ENCODE measurements at regions not wholly inside any gene's neighbourhood (a gene's known extent, or its start where the extent isn't known, plus 50 kb on each side); places are given as distances from the start of the nearest gene placed in this dataset.
A peak's percentile ranks its signal among the peaks of the same experiment; 100 is the strongest.

- H3K27me3 Mint-ChIP-seq (ENCODE audit: low read depth in 3 of 3): peaks cover 0 to 1% (median 0%) of the 10 kb centered on the region in 3 donors
- H3K4me1 Mint-ChIP-seq: no peaks in the 10 kb centered on the region
- H3K9me3 Mint-ChIP-seq: peaks cover 10 to 32% (median 14%) of the 10 kb centered on the region in 7 donors
- no peak overlapping the region for H3K4me3 Mint-ChIP-seq
- Histone ChIP-seq H3K4me1 (ENCODE audit: control insufficient read depth in 1 of 2, insufficient read depth in 2 of 2, low read length in 2 of 2) (no peaks in the 10 kb centered on the region), H3K79me2 (ENCODE audit: insufficient read depth, low read length) (no peaks in the 10 kb centered on the region), H4K20me1 (ENCODE audit: insufficient read depth, low read length) (no peaks in the 10 kb centered on the region), H3K9me3 (replicated peaks in 1 of 2; ENCODE audit: control insufficient read depth in 1 of 2, insufficient read depth in 1 of 2, low read length in 2 of 2) (peaks cover 8 to 22% of the 10 kb centered on the region in 2 donors), H3K4me3 (replicated peaks in 1 of 3; ENCODE audit: low read depth in 2 of 3, low read length in 3 of 3) (no peak overlapping the region), H3K27me3 (ENCODE audit: control insufficient read depth in 2 of 2, insufficient read depth in 2 of 2, low read length in 2 of 2) (no peaks in the 10 kb centered on the region), H3K27ac (ENCODE audit: low read depth in 1 of 2, low read length in 2 of 2) (no peak overlapping the region), H3K4me2 (replicated peaks; ENCODE audit: extremely low read depth, low read length, poor library complexity, severe bottlenecking) (no peak overlapping the region), H3K9ac (ENCODE audit: insufficient read depth, low read length, poor library complexity, severe bottlenecking) (no peak overlapping the region), H3K36me3 (replicated peaks in 1 of 2; ENCODE audit: control insufficient read depth in 1 of 2, insufficient read depth in 2 of 2, low read length in 2 of 2) (no peaks in the 10 kb centered on the region), H2AFZ (ENCODE audit: insufficient read depth, low read depth, low read length, poor library complexity, severe bottlenecking) (no peak overlapping the region)
- intact Hi-C loops (cut with micrococcal nuclease): no loop called here
- peak; percentile 67 for TF ChIP-seq CTCF (IDR thresholded peaks at IDR 0.05)
- no peak overlapping the region for H3K27ac Mint-ChIP-seq
- peak in 2 of 3 donors; percentile 11 to 32 for DNase-seq
- H3K36me3 Mint-ChIP-seq: no peaks in the 10 kb centered on the region
- 80% methylated on average over 1 of the region's 6 CpGs for WGBS (ENCODE audit: insufficient coverage)
Observed at GRCh38 chr12:18158774-18159557, 69.0 kb upstream of the RERGL start.

- H3K4me2 ChIP-seq (replicated peaks; ENCODE audit: extremely low read depth, low read length, poor library complexity, severe bottlenecking): no peak overlapping the region
- no peak overlapping the region for H3K4me3 ChIP-seq (replicated peaks in 1 of 3; ENCODE audit: low read depth in 2 of 3, low read length in 3 of 3)
- no peaks in the 10 kb centered on the region for H3K27me3 ChIP-seq (ENCODE audit: control insufficient read depth in 2 of 2, insufficient read depth in 2 of 2, low read length in 2 of 2)
- no peak overlapping the region for H3K27ac ChIP-seq (ENCODE audit: low read depth in 1 of 2, low read length in 2 of 2)
- no peaks in the 10 kb centered on the region for H3K79me2 ChIP-seq (ENCODE audit: insufficient read depth, low read length)
- H3K36me3 ChIP-seq (replicated peaks in 1 of 2; ENCODE audit: control insufficient read depth in 1 of 2, insufficient read depth in 2 of 2, low read length in 2 of 2): no peaks in the 10 kb centered on the region
- H3K27me3 Mint-ChIP-seq (ENCODE audit: low read depth in 3 of 3): no peaks in the 10 kb centered on the region
- H2AFZ ChIP-seq (ENCODE audit: insufficient read depth, low read depth, low read length, poor library complexity, severe bottlenecking): no peak overlapping the region
- H3K27ac Mint-ChIP-seq: no peak overlapping the region
- H3K4me3 Mint-ChIP-seq: no peak overlapping the region
- no peaks in the 10 kb centered on the region for H3K4me1 Mint-ChIP-seq
- H3K36me3 Mint-ChIP-seq: no peaks in the 10 kb centered on the region
- no peak overlapping the region for H3K9ac ChIP-seq (ENCODE audit: insufficient read depth, low read length, poor library complexity, severe bottlenecking)
- H3K9me3 Mint-ChIP-seq: peaks cover 10 to 24% (median 12%) of the 10 kb centered on the region in 7 donors
- peaks cover 8 to 22% of the 10 kb centered on the region in 2 donors for H3K9me3 ChIP-seq (replicated peaks in 1 of 2; ENCODE audit: control insufficient read depth in 1 of 2, insufficient read depth in 1 of 2, low read length in 2 of 2)
- intact Hi-C loops (cut with micrococcal nuclease): no loop called here
- 60% methylated on average over 1 of the region's 2 CpGs for WGBS (ENCODE audit: insufficient coverage)
- no peaks in the 10 kb centered on the region for H4K20me1 ChIP-seq (ENCODE audit: insufficient read depth, low read length)
- TF ChIP-seq CTCF (IDR thresholded peaks at IDR 0.05): no peak
- H3K4me1 ChIP-seq (ENCODE audit: control insufficient read depth in 1 of 2, insufficient read depth in 2 of 2, low read length in 2 of 2): no peaks in the 10 kb centered on the region
- no peak for DNase-seq
Observed at GRCh38 chr12:18153826-18154225, 63.8 kb upstream of the RERGL start.
